ENCODE measurements at regions not wholly inside any gene's neighbourhood (a gene's known extent, or its start where the extent isn't known, plus 50 kb on each side); places are given as distances from the start of the nearest gene placed in this dataset.
A peak's percentile ranks its signal among the peaks of the same experiment; 100 is the strongest.
"Not testable (repeated sequence)": the region's sequence is repeated elsewhere in the genome, so short reads cannot be mapped to it uniquely, and the experiment has no call there.

DNA sequence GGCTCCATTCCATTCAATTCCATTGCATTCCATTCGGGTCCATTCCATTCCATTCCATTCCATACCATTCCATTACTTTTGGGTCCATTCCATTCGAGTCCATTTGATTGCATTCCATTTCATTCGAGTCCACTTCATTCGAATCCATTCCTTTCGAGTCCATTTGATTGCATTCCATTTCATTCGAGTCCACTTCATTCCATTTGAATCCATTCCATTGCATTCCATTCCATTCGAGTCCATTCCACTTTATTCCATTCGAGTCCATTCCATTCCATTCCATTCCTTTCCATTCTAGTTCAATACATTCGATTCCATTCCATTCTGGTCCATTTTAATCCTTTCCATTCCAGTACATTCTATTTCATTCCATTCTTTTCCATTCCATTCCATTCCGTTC lies 334.0 kb downstream of the ZNF33B start:
- no peaks in the 10 kb centered on the region for H3K27me3 ChIP-seq (ENCODE audit: insufficient read depth, low read depth)
- H3K79me2 ChIP-seq (ENCODE audit: low read depth): no peaks in the 10 kb centered on the region
- H3K36me3 ChIP-seq (ENCODE audit: low read depth): no peaks in the 10 kb centered on the region
- no peak overlapping the region for H3K4me2 ChIP-seq
- ChIA-PET CTCF (no interaction called here), POLR2A (ENCODE audit: unreplicated experiment) (no interaction called here)
- intact Hi-C loops (cut with micrococcal nuclease; ENCODE audit: unreplicated experiment): no loop called here
- peaks cover 76% of the 10 kb centered on the region for H3K9me3 ChIP-seq (ENCODE audit: insufficient read depth, low read depth)
- no peak overlapping the region for H2AFZ ChIP-seq
- BruUV-seq (replicated peaks): no TSS peak
- no peaks in the 10 kb centered on the region for H4K20me1 ChIP-seq (ENCODE audit: insufficient read depth)
- DNase-seq: no peak
- TF ChIP-seq, protein P1, sequence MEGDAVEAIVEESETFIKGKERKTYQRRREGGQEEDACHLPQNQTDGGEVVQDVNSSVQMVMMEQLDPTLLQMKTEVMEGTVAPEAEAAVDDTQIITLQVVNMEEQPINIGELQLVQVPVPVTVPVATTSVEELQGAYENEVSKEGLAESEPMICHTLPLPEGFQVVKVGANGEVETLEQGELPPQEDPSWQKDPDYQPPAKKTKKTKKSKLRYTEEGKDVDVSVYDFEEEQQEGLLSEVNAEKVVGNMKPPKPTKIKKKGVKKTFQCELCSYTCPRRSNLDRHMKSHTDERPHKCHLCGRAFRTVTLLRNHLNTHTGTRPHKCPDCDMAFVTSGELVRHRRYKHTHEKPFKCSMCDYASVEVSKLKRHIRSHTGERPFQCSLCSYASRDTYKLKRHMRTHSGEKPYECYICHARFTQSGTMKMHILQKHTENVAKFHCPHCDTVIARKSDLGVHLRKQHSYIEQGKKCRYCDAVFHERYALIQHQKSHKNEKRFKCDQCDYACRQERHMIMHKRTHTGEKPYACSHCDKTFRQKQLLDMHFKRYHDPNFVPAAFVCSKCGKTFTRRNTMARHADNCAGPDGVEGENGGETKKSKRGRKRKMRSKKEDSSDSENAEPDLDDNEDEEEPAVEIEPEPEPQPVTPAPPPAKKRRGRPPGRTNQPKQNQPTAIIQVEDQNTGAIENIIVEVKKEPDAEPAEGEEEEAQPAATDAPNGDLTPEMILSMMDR (conservative IDR thresholded peaks at IDR 0.05): no peak
- no peak for TF ChIP-seq EZH2 (IDR thresholded peaks at IDR 0.05; ENCODE audit: low read depth)
- no peaks in the 10 kb centered on the region for H3K4me1 ChIP-seq (replicated peaks; ENCODE audit: insufficient read depth)
- no peak overlapping the region for H3K4me3 ChIP-seq
- no peaks in the 10 kb centered on the region for H3F3A ChIP-seq (ENCODE audit: insufficient read depth, low read depth)
- H3K27ac ChIP-seq: no peak overlapping the region
- no peaks in the 10 kb centered on the region for H3K9me2 ChIP-seq (ENCODE audit: insufficient read depth)

- H2AFZ ChIP-seq; H3K4me1 ChIP-seq (replicated peaks; ENCODE audit: insufficient read depth); H4K20me1 ChIP-seq (ENCODE audit: insufficient read depth); DNase-seq; H3K36me3 ChIP-seq (ENCODE audit: low read depth); H3F3A ChIP-seq (ENCODE audit: insufficient read depth, low read depth); H3K27me3 ChIP-seq (ENCODE audit: insufficient read depth, low read depth); POLR2A ChIA-PET (ENCODE audit: unreplicated experiment); H3K27ac ChIP-seq; BruUV-seq (replicated peaks); H3K9me2 ChIP-seq (ENCODE audit: insufficient read depth); intact Hi-C loops (cut with micrococcal nuclease; ENCODE audit: unreplicated experiment); H3K9me3 ChIP-seq (ENCODE audit: insufficient read depth, low read depth); H3K79me2 ChIP-seq (ENCODE audit: low read depth); CTCF ChIA-PET; H3K4me3 ChIP-seq: not testable (repeated sequence)
- H3K4me2 ChIP-seq: peak overlapping the region; percentile 15; the same call in 1 of the 2 replicates
These were observed 356.5 kb downstream of the ZNF33B start for GRCh38 chr10:42281896-42282295.

- H3K9me3 ChIP-seq (ENCODE audit: insufficient read depth, low read depth); CTCF ChIA-PET; H4K20me1 ChIP-seq (ENCODE audit: insufficient read depth); H3K79me2 ChIP-seq (ENCODE audit: low read depth); BruUV-seq (replicated peaks); H3K36me3 ChIP-seq (ENCODE audit: low read depth); DNase-seq; POLR2A ChIA-PET (ENCODE audit: unreplicated experiment); intact Hi-C loops (cut with micrococcal nuclease; ENCODE audit: unreplicated experiment); H3K9me2 ChIP-seq (ENCODE audit: insufficient read depth); H3K27me3 ChIP-seq (ENCODE audit: insufficient read depth, low read depth); H3K4me3 ChIP-seq; H3F3A ChIP-seq (ENCODE audit: insufficient read depth, low read depth); H3K4me2 ChIP-seq; H3K4me1 ChIP-seq (replicated peaks; ENCODE audit: insufficient read depth); H3K27ac ChIP-seq; H2AFZ ChIP-seq: not testable (repeated sequence)
- TF ChIP-seq, protein P1 (conservative IDR thresholded peaks at IDR 0.05): peak; percentile 63
These were observed 368.6 kb downstream of the ZNF33B start for GRCh38 chr10:42269788-42270187.

DNA sequence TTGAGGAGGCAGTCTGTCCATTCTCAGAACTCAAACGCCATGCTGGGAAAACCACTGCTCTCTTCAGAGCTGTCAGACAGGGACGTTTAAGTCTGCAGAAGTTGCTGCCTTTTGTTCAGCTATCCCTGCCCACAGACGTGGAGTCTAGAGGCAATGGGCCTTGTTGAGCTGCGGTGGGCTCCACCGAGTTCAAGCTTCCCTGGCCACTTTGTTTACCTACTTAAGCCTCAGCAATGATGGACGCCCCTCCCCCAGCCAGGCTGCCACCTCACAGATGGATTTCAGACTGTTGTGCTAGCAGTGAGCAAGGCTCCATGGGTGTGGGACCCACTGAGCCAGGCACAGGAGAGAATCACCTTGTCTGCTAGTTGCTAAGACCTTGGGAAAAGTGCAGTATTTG lies 375.1 kb downstream of the ZNF33B start:
- POLR2A ChIA-PET (ENCODE audit: unreplicated experiment); intact Hi-C loops (cut with micrococcal nuclease; ENCODE audit: unreplicated experiment); H3K4me1 ChIP-seq (replicated peaks; ENCODE audit: insufficient read depth); CTCF ChIA-PET; H3K36me3 ChIP-seq (ENCODE audit: low read depth); H3K4me3 ChIP-seq; DNase-seq; H3K9me2 ChIP-seq (ENCODE audit: insufficient read depth); H3F3A ChIP-seq (ENCODE audit: insufficient read depth, low read depth); H3K27me3 ChIP-seq (ENCODE audit: insufficient read depth, low read depth); BruUV-seq (replicated peaks); H3K27ac ChIP-seq; H3K4me2 ChIP-seq; H4K20me1 ChIP-seq (ENCODE audit: insufficient read depth); H2AFZ ChIP-seq; H3K9me3 ChIP-seq (ENCODE audit: insufficient read depth, low read depth); H3K79me2 ChIP-seq (ENCODE audit: low read depth): not testable (repeated sequence)

- H3K4me2 ChIP-seq; H3K36me3 ChIP-seq (ENCODE audit: low read depth); H3K27me3 ChIP-seq (ENCODE audit: insufficient read depth, low read depth); BruUV-seq (replicated peaks); POLR2A ChIA-PET (ENCODE audit: unreplicated experiment); H3K9me3 ChIP-seq (ENCODE audit: insufficient read depth, low read depth); H2AFZ ChIP-seq; H3K4me1 ChIP-seq (replicated peaks; ENCODE audit: insufficient read depth); H3K79me2 ChIP-seq (ENCODE audit: low read depth); H3K4me3 ChIP-seq; CTCF ChIA-PET; intact Hi-C loops (cut with micrococcal nuclease; ENCODE audit: unreplicated experiment); DNase-seq; H3F3A ChIP-seq (ENCODE audit: insufficient read depth, low read depth); H4K20me1 ChIP-seq (ENCODE audit: insufficient read depth); H3K9me2 ChIP-seq (ENCODE audit: insufficient read depth); H3K27ac ChIP-seq: not testable (repeated sequence)
These were observed 395.4 kb downstream of the ZNF33B start for GRCh38 chr10:42243002-42243401.

All from PC-9 (cell line).